ENCODE measurements at regions not wholly inside any gene's neighbourhood (a gene's known extent, or its start where the extent isn't known, plus 50 kb on each side); places are given as distances from the start of the nearest gene placed in this dataset.

DNA sequence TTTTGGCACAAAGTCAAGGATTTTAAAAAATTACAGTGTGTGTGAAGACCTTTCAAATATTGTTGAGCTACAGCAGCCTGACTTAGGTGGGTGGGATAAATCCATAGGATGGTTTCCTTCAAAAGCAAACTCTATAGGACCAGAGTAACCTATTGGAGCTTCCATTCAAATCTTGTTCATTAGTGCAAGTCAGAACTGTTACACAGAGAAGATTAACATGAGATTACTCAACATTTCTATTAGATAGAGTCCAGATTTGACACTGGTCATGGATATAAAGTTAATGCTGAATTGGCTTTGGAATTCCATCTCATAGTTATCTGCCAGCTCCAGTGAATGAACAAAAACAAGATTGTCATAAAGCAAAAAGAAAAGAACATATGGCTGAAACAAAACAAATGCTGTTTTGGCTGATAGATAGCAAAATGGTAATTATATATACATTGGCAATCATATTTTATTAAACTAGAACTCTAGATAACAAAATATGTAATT is 129.6 kb upstream of the SEMA3A start:
- no peaks in the 10 kb centered on the region for H3K4me1 ChIP-seq (ENCODE audit: low read length)
- H2AFZ ChIP-seq (ENCODE audit: low read depth, low read length) = no peak overlapping the region
- no peak overlapping the region for H3K4me2 ChIP-seq (ENCODE audit: low read length)
- no peaks in the 10 kb centered on the region for H3K27me3 ChIP-seq (ENCODE audit: low read depth, low read length)
- H3K36me3 ChIP-seq (replicated peaks; ENCODE audit: low read depth, low read length) = no peaks in the 10 kb centered on the region
- H3K27ac ChIP-seq (ENCODE audit: low read length) = no peak overlapping the region
- TF ChIP-seq, protein P1, sequence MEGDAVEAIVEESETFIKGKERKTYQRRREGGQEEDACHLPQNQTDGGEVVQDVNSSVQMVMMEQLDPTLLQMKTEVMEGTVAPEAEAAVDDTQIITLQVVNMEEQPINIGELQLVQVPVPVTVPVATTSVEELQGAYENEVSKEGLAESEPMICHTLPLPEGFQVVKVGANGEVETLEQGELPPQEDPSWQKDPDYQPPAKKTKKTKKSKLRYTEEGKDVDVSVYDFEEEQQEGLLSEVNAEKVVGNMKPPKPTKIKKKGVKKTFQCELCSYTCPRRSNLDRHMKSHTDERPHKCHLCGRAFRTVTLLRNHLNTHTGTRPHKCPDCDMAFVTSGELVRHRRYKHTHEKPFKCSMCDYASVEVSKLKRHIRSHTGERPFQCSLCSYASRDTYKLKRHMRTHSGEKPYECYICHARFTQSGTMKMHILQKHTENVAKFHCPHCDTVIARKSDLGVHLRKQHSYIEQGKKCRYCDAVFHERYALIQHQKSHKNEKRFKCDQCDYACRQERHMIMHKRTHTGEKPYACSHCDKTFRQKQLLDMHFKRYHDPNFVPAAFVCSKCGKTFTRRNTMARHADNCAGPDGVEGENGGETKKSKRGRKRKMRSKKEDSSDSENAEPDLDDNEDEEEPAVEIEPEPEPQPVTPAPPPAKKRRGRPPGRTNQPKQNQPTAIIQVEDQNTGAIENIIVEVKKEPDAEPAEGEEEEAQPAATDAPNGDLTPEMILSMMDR (IDR thresholded peaks at IDR 0.05; ENCODE audit: low read depth, low read length) = no peak
- no peak for TF ChIP-seq EZH2phosphoT487 (IDR thresholded peaks at IDR 0.05; ENCODE audit: low read depth)
- no peak overlapping the region for H3K9ac ChIP-seq (ENCODE audit: low read length)
- no peaks in the 10 kb centered on the region for H4K20me1 ChIP-seq (ENCODE audit: insufficient read depth, low read length)
- no peak overlapping the region for H3K4me3 ChIP-seq (ENCODE audit: low read length)
- no peaks in the 10 kb centered on the region for H3K79me2 ChIP-seq (ENCODE audit: low read length)
- H3K9me3 ChIP-seq (ENCODE audit: insufficient read depth, low read length) = no peaks in the 10 kb centered on the region

- TF ChIP-seq EZH2phosphoT487 (IDR thresholded peaks at IDR 0.05; ENCODE audit: low read depth) = no peak
- TF ChIP-seq, protein P1 (IDR thresholded peaks at IDR 0.05; ENCODE audit: low read depth, low read length) = no peak
- no peaks in the 10 kb centered on the region for H3K9me3 ChIP-seq (ENCODE audit: insufficient read depth, low read length)
- no peak overlapping the region for H2AFZ ChIP-seq (ENCODE audit: low read depth, low read length)
- H3K36me3 ChIP-seq (replicated peaks; ENCODE audit: low read depth, low read length) = no peaks in the 10 kb centered on the region
- no peaks in the 10 kb centered on the region for H3K79me2 ChIP-seq (ENCODE audit: low read length)
- H4K20me1 ChIP-seq (ENCODE audit: insufficient read depth, low read length) = no peaks in the 10 kb centered on the region
- H3K4me1 ChIP-seq (ENCODE audit: low read length) = no peaks in the 10 kb centered on the region
- no peak overlapping the region for H3K4me3 ChIP-seq (ENCODE audit: low read length)
- no peak overlapping the region for H3K9ac ChIP-seq (ENCODE audit: low read length)
- H3K4me2 ChIP-seq (ENCODE audit: low read length) = no peak overlapping the region
- H3K27ac ChIP-seq (ENCODE audit: low read length) = no peak overlapping the region
- H3K27me3 ChIP-seq (ENCODE audit: low read depth, low read length) = no peaks in the 10 kb centered on the region
These were observed 122.9 kb upstream of the SEMA3A start for GRCh38 chr7:84317536-84317935.

DNA sequence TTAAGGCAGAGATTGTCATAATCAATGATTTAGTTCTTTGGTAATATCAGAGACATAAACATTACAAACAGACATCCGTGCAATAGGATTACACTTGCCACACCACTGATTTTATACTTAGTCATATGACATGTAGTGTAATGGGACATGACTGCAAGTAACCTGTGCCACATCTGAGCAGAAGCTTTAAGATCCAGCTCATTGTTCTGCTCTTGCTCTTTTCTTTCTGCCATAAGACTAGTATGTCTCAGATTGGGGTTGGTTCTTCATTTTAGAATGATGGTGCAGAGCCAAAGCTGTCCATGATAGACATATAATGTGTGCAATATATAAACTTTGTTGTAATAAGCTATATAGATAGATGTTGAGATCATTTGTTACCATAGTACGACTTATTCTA is 119.7 kb upstream of the SEMA3A start:
- Histone ChIP-seq H3K79me2 (ENCODE audit: low read length) (no peaks in the 10 kb centered on the region), H3K9ac (ENCODE audit: low read length) (no peak overlapping the region), H4K20me1 (ENCODE audit: insufficient read depth, low read length) (no peaks in the 10 kb centered on the region), H3K36me3 (replicated peaks; ENCODE audit: low read depth, low read length) (no peaks in the 10 kb centered on the region), H3K27me3 (ENCODE audit: low read depth, low read length) (no peaks in the 10 kb centered on the region), H2AFZ (ENCODE audit: low read depth, low read length) (no peak overlapping the region), H3K4me3 (ENCODE audit: low read length) (no peak overlapping the region), H3K4me2 (ENCODE audit: low read length) (no peak overlapping the region), H3K4me1 (ENCODE audit: low read length) (no peaks in the 10 kb centered on the region), H3K27ac (ENCODE audit: low read length) (no peak overlapping the region), H3K9me3 (ENCODE audit: insufficient read depth, low read length) (no peaks in the 10 kb centered on the region)
- TF ChIP-seq, protein P1 (IDR thresholded peaks at IDR 0.05; ENCODE audit: low read depth, low read length) = no peak
- no peak for TF ChIP-seq EZH2phosphoT487 (IDR thresholded peaks at IDR 0.05; ENCODE audit: low read depth)

- Histone ChIP-seq H3K9me3 (ENCODE audit: insufficient read depth, low read length) (no peaks in the 10 kb centered on the region), H3K27me3 (ENCODE audit: low read depth, low read length) (no peaks in the 10 kb centered on the region), H3K9ac (ENCODE audit: low read length) (no peak overlapping the region), H4K20me1 (ENCODE audit: insufficient read depth, low read length) (no peaks in the 10 kb centered on the region), H3K27ac (ENCODE audit: low read length) (no peak overlapping the region), H3K4me3 (ENCODE audit: low read length) (no peak overlapping the region), H3K79me2 (ENCODE audit: low read length) (no peaks in the 10 kb centered on the region), H3K4me2 (ENCODE audit: low read length) (no peak overlapping the region), H2AFZ (ENCODE audit: low read depth, low read length) (no peak overlapping the region), H3K36me3 (replicated peaks; ENCODE audit: low read depth, low read length) (no peaks in the 10 kb centered on the region), H3K4me1 (ENCODE audit: low read length) (no peaks in the 10 kb centered on the region)
- TF ChIP-seq, protein P1 (IDR thresholded peaks at IDR 0.05; ENCODE audit: low read depth, low read length) = no peak
- TF ChIP-seq EZH2phosphoT487 (IDR thresholded peaks at IDR 0.05; ENCODE audit: low read depth) = no peak
These were observed 109.8 kb upstream of the SEMA3A start for GRCh38 chr7:84304407-84304806.

All from OCI-LY3 (cell line).